GM12878 (cell line): ENCODE measurements at regions not wholly inside any gene's neighbourhood (a gene's known extent, or its start where the extent isn't known, plus 50 kb on each side); places are given as distances from the start of the nearest gene placed in this dataset.

Source experiments
- SKIL ChIP-seq: fragments of 450-650 bp; IDR thresholded peaks from 2 replicates; pipeline ENCODE4 v1.6.1; 2017; ENCODE audit warnings: mild to moderate bottlenecking, low read depth, inconsistent platforms; ENCODE audit not compliant: poor library complexity, severe bottlenecking
- SP1 ChIP-seq: IDR thresholded peaks from one replicate; pipeline ENCODE4 v1.6.1; 2011; ENCODE audit warnings: low read depth, low read length

- no peak for TF ChIP-seq SKIL
- TF ChIP-seq SP1, result no peak
Observed at GRCh38 chr20:22455259-22455658, 129.1 kb downstream of the FOXA2 start.
